ENCODE measurements at regions not wholly inside any gene's neighbourhood (a gene's known extent, or its start where the extent isn't known, plus 50 kb on each side); places are given as distances from the start of the nearest gene placed in this dataset.
"Not testable (repeated sequence)": the region's sequence is repeated elsewhere in the genome, so short reads cannot be mapped to it uniquely, and the experiment has no call there.

DNA sequence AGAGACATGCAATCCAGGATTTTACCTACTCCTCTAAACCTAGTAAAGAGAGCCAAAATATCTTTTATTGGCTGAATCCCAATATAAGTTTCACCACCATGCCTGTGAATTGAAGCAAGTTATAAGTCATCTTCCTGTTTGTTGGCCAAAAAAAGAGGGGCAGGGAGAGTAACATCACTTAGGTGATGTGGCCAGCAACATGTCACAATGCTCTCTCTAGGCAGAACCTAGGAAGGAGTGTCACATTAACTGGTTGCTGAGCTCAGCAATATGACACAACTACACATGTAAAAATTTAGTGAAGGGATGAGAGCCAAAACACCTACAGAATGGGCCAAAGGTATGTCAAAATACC lies 895.9 kb upstream of the AMELY start:
- DNase-seq (ENCODE audit: low read depth), result no peak

- peak; percentile 73 for DNase-seq (ENCODE audit: low read depth)
These were observed 895.3 kb upstream of the AMELY start for GRCh38 chrY:7806592-7807515.

DNA sequence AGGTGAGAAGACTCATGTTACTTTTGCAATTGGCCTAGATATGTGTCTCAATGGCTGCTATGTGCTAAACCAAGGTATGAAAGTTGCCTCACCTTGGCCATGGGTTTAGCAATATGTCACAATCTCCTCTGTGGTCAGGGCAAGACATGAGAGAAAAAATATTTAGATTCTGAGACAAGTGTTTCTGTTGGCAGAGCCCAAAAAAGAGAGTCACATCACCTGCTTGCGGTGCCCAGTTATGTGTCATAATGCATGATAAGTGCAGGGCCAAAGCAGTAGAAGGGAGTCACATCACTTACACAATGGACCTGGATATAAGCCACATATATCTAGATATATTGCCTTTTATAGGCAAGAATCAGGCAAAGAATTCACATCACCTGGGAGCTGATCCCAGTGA lies 894.1 kb upstream of the AMELY start:
- DNase-seq (ENCODE audit: low read depth), result no peak

DNA sequence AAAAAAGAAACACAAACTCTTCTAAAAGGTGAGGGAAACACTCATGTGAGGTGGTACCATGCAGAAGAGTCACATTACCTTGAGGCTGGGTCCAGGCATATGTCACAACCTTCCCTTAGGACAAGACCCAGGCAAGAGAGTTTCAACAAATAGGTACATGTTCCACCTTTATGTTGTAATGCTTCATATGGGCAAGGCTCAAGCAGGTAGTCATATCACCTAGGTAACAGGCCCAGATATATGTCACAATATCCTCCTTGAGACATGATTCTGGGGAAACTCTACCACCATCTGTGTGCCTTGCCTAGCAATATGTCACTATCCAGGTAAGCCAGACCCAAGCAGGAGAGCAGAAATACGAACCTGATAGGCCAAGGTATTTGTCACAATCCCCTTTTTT lies 892.2 kb upstream of the AMELY start:
- DNase-seq (ENCODE audit: low read depth), result no peak

DNA sequence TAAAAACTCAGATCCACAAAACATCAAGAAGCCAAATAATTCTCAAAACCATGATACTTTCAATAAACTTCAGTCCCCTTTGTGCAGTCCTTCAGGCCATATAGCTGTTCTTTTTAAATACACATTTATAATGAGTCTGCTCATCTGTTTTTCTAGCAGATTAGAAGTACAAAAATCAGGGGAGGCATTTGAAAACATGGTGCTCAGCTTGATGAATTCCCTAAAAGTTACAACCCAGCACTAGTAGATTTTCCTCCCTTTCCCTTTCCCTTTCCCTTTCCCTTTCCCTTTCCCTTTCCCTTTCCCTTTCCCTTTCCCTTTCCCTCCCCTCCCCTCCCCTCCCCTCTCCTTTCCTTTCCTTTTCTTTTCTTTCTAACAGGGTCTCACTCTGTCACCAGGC lies 884.6 kb upstream of the AMELY start:
- no peak for DNase-seq (ENCODE audit: low read depth)

- DNase-seq (ENCODE audit: low read depth), result peak; percentile 84
These were observed 882.9 kb upstream of the AMELY start for GRCh38 chrY:7794441-7794840.

GRCh38 chrY:7793989-7794388 lies 882.4 kb upstream of the AMELY start:
- DNase-seq (ENCODE audit: low read depth), result peak; percentile 40

GRCh38 chrY:7792431-7792830 lies 880.9 kb upstream of the AMELY start:
- DNase-seq (ENCODE audit: low read depth), result peak; percentile 78

GRCh38 chrY:7781501-7781900 lies 869.9 kb upstream of the AMELY start:
- DNase-seq (ENCODE audit: low read depth), result no peak

DNA sequence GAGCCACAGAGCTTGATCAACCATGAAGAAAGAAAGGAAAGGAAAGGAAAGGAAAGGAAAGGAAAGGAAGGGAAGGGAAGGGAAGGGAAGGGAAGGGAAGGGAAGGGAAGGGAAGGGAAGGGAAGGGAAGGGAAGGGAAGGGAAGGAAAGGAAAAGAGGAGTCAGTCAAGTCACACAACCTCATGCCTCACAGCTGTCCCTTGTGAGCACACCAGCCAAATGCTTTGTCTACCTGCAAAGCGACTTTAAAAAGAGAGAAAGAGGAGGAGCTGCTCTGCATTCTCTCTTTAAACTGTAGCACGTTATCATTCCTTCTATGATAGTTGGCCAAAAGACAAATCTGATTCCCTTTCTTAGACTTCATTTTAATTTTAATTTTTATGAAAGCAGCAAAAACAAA lies 863.9 kb upstream of the AMELY start:
- not testable (repeated sequence) for DNase-seq (ENCODE audit: low read depth)

DNA sequence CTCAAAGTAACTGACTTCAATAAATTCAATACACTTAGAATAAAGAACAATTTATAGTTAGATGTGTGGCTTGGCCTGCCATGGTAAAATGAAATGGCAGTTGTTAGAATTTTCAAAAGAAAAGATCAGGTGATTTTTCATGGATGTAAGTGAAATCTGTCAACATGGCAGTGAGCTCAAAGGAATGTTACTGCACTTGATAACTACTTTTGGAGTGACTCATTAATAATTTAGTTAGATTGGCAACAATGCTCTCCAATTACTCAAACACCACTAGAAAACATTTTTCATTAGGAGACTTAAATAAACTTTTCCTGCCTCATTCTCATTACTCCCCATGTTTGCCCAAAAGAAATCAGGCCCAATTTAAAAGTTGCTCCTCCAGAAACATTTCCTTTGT lies 860.2 kb upstream of the AMELY start:
- no peak for DNase-seq (ENCODE audit: low read depth)

- DNase-seq (ENCODE audit: low read depth), result peak; percentile 93
These were observed 858.3 kb upstream of the AMELY start for GRCh38 chrY:7769790-7770375.

GRCh38 chrY:7768901-7769300 lies 857.3 kb upstream of the AMELY start:
- no peak for DNase-seq (ENCODE audit: low read depth)

DNA sequence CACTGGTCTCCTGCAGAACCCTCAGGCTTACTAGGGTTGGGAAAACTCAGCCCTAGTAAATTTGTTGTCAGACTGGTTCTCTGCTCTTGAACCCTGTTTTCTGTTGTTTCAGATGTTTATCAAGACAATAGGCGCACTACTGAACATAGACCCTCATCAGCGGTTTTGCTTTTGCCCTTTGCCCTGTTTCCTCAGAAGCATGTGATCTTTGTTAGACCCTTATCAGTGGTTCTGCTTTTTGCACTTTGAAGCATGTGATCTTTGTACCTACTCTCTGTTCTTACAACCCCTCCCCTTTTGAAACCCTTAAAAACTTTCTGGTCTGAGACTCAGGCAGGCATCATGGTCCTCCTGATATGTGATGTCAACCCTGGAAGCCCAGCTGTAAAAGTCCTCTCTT lies 842.2 kb upstream of the AMELY start:
- no peak for DNase-seq (ENCODE audit: low read depth)

DNA sequence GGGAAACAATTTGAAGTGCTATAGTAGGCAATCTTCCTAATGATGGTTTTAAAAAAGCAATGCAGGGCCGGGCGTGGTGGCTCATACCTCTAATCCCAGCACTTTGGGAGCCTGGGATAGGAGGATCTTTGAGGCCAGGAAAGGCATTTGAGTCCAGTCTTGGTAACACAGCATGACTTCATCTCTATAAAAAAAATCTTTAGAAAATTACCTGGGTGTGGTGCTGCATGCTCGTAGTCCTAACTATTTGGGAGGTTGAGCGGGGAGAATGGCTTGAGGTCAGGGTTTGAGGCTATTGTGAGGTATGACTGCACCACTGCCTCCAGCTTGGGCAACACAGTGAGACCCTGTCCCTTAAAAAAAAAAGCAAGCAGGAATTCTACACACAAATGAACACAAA lies 835.2 kb upstream of the AMELY start:
- no peak for DNase-seq (ENCODE audit: low read depth)

GRCh38 chrY:7745581-7745901 lies 834.0 kb upstream of the AMELY start:
- no peak for DNase-seq (ENCODE audit: low read depth)

GRCh38 chrY:7744691-7745580 lies 833.4 kb upstream of the AMELY start:
- peak; percentile 50 for DNase-seq (ENCODE audit: low read depth)

GRCh38 chrY:7736847-7737365 lies 825.4 kb upstream of the AMELY start:
- DNase-seq (ENCODE audit: low read depth), result no peak

GRCh38 chrY:7731651-7732050 lies 820.1 kb upstream of the AMELY start:
- DNase-seq (ENCODE audit: low read depth), result no peak

GRCh38 chrY:7730664-7731063 lies 819.1 kb upstream of the AMELY start:
- DNase-seq (ENCODE audit: low read depth), result no peak

DNA sequence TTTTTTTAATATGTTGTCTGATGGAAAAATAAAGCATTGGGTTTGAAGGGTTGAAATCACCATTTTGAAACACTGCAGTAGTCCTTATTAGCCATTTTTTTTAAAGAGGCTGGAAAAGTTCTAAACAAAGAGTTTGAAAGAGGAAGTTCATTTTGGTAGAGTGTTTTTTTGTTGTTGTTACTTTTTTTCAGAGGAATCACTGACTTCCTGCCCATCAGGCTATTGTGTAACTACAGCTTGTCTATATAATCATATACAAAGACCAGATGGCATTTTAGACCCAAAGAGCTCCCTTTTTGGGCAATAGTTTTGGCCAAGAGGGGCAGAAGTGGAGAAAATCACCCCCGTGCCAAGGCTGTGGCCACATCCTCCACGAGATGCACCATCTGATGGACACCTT lies 818.5 kb upstream of the AMELY start:
- no peak for DNase-seq (ENCODE audit: low read depth)

- peak; percentile 68 for DNase-seq (ENCODE audit: low read depth)
These were observed 817.9 kb upstream of the AMELY start for GRCh38 chrY:7729318-7730011.
